Endodermal cell (in vitro differentiated cells): ENCODE measurements at regions not wholly inside any gene's neighbourhood (a gene's known extent, or its start where the extent isn't known, plus 50 kb on each side); places are given as distances from the start of the nearest gene placed in this dataset.

Source experiments
- DNase-seq: peaks from one replicate; pipeline ENCODE4 v3.0.0-alpha.2; 2017
- H3K27ac ChIP-seq: 2 replicates; pipeline ENCODE4 v1.5.1; 2013; ENCODE audit warnings: mild to moderate bottlenecking, low read depth, low read length, moderate library complexity
- H3K27me3 ChIP-seq: 2 replicates; pipeline ENCODE4 v1.6.1; 2013; ENCODE audit warnings: mild to moderate bottlenecking, low read length, moderate library complexity; ENCODE audit not compliant: insufficient read depth, control insufficient read depth, poor library complexity, severe bottlenecking
- H3K36me3 ChIP-seq: 2 replicates; pipeline ENCODE4 v1.7.0; 2013; ENCODE audit warnings: mild to moderate bottlenecking, low read length, moderate library complexity; ENCODE audit not compliant: control insufficient read depth, insufficient read depth
- H3K4me1 ChIP-seq: one replicate; pipeline ENCODE4 v1.7.0; 2013; ENCODE audit warnings: low read length; ENCODE audit not compliant: control insufficient read depth, insufficient read depth
- H3K4me3 ChIP-seq: 2 replicates; pipeline ENCODE4 v1.5.1; 2013; ENCODE audit warnings: mild to moderate bottlenecking, low read length, moderate library complexity
- H3K9ac ChIP-seq: 2 replicates; pipeline ENCODE4 v1.6.1; 2013; ENCODE audit warnings: mild to moderate bottlenecking, low read length, moderate library complexity; ENCODE audit not compliant: poor library complexity, severe bottlenecking; ENCODE audit errors: extremely low read depth
- H3K9me3 ChIP-seq: 2 replicates; pipeline ENCODE4 v1.6.1; 2013; ENCODE audit warnings: mild to moderate bottlenecking, low read length, moderate library complexity; ENCODE audit not compliant: control insufficient read depth
- H3K27ac Mint-ChIP-seq: 2 replicates; pipeline ENCODE4 v1.8.0; 2020; ENCODE audit warnings: mixed read lengths
- H3K27me3 Mint-ChIP-seq: 2 replicates; pipeline ENCODE4 v1.8.0; 2021; ENCODE audit warnings: mild to moderate bottlenecking, mixed read lengths; ENCODE audit not compliant: insufficient read depth
- H3K36me3 Mint-ChIP-seq: 2 replicates; pipeline ENCODE4 v1.8.0; 2020; ENCODE audit warnings: low read depth, mixed read lengths
- H3K4me1 Mint-ChIP-seq: 2 replicates; pipeline ENCODE4 v1.8.0; 2020; ENCODE audit warnings: mixed read lengths
- H3K4me3 Mint-ChIP-seq: 2 replicates; pipeline ENCODE4 v1.8.0; 2020; ENCODE audit warnings: mild to moderate bottlenecking, moderate library complexity, mixed read lengths
- H3K9me3 Mint-ChIP-seq: 2 replicates; pipeline ENCODE4 v1.8.0; 2020; ENCODE audit warnings: mild to moderate bottlenecking, mixed read lengths
- CTCF ChIP-seq: fragments of 200-600 bp; sonication (generic); conservative IDR thresholded peaks from 2 replicates; pipeline ENCODE4 v1.5.0; 2021; ENCODE audit warnings: antibody characterized with exemption, mild to moderate bottlenecking
- WGBS, 2 experiments: methylation state at CpG; one replicate each; pipeline versions ENCODE4 v1.1.5 to v1.1.7; 2013; ENCODE audit warnings: missing lambda C conversion rate in 2 of 2, mixed read lengths in 1 of 2; ENCODE audit not compliant: insufficient coverage in 1 of 2, insufficient read length in 1 of 2; 5-methylcytosine and 5-hydroxymethylcytosine counted together

DNA sequence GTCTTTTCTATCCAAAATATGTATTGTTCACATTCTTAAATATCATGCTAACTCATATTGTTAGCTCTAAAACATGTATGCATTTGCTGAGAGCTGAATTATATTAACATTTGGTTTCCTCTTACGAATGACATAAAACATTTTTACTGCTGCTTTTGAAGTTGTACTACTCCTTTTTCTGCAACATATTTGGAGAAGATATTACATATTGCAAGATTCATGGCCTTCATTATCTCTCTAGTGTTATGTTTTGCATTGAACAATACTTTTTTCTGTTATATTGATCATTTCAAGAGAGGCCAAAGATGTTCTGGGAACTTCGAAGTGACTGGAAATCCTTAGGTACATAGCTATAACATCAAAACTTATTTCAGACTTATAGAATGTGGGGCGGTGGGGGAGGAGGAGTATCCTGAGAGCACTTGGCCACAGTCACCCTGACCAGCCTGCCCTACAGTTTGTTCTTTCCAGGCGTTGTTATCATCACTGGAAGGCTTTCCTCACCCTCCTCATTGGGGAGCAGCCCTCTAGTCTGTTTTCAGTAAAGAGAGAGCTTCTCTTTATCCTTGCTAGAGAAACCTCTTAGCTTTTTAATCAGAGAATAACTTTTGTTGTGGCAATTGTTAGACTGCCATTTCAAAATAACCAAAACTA lies 868.6 kb downstream of the OTOL1 start:
- H3K27ac ChIP-seq = no peak overlapping the region
- no peak overlapping the region for H3K4me3 ChIP-seq
- H3K4me1 Mint-ChIP-seq = no peaks in the 10 kb centered on the region
- 77% methylated on average over 4 of the region's 4 CpGs; no CpG with 5 or more reads in 1 of the 2 experiments for WGBS, 2 experiments
- no peaks in the 10 kb centered on the region for H3K36me3 ChIP-seq
- no peak for TF ChIP-seq CTCF
- no peak for DNase-seq
- H3K27me3 ChIP-seq = peaks cover 8% of the 10 kb centered on the region
- no peak overlapping the region for H3K27ac Mint-ChIP-seq
- H3K27me3 Mint-ChIP-seq = peaks cover 22% of the 10 kb centered on the region
- H3K4me3 Mint-ChIP-seq = no peak overlapping the region
- H3K9ac ChIP-seq = no peak overlapping the region
- no peaks in the 10 kb centered on the region for H3K9me3 Mint-ChIP-seq
- H3K4me1 ChIP-seq = no peaks in the 10 kb centered on the region
- H3K9me3 ChIP-seq = no peaks in the 10 kb centered on the region
- no peaks in the 10 kb centered on the region for H3K36me3 Mint-ChIP-seq

DNA sequence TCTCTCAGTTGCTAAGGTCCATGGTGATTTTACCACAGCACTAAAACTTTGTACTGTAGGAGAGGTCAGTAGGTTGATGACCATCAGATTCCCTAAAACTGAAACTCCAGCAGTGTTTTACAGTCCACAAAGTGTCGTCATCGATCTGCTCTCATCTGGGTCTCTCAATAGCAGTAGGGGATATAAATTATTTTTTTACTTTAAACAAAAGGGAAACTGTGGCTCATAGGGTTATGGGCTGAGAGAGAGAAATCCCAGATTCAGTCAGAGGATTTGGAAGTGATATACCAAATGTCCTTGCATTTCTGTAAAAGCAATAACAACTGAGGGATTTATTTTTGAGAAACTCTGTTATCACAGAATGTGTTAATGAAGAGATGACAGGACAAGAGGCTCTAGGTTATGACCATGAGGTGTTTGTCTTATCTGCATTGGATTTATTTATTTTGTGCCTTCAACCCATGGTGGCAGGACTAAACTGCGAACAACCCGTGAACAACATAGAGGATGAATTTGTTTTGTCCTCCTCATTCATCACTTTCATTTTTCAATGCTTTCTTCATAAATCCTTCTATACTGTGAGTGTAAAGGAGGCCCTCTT lies 869.7 kb downstream of the OTOL1 start:
- H3K4me1 ChIP-seq = no peaks in the 10 kb centered on the region
- Mint-ChIP-seq H3K9me3 (no peaks in the 10 kb centered on the region), H3K4me3 (no peak overlapping the region), H3K27me3 (peaks cover 22% of the 10 kb centered on the region), H3K36me3 (no peaks in the 10 kb centered on the region), H3K4me1 (peaks cover 7% of the 10 kb centered on the region), H3K27ac (no peak overlapping the region)
- H3K4me3 ChIP-seq = no peak overlapping the region
- no peak for DNase-seq
- H3K27ac ChIP-seq = no peak overlapping the region
- peaks cover 8% of the 10 kb centered on the region for H3K27me3 ChIP-seq
- H3K9me3 ChIP-seq = no peaks in the 10 kb centered on the region
- WGBS, 2 experiments = 99 to 100% methylated on average over 1 to 4 of the region's 4 CpGs
- H3K9ac ChIP-seq = no peak overlapping the region
- no peaks in the 10 kb centered on the region for H3K36me3 ChIP-seq
- TF ChIP-seq CTCF = no peak

GRCh38 chr3:162367429-162368260 lies 871.0 kb downstream of the OTOL1 start:
- 54 to 57% methylated on average over 3 of the region's 3 CpGs for WGBS, 2 experiments
- H3K9me3 Mint-ChIP-seq = no peaks in the 10 kb centered on the region
- Histone ChIP-seq H3K9ac (no peak overlapping the region), H3K4me3 (no peak overlapping the region), H3K27ac (no peak overlapping the region), H3K36me3 (no peaks in the 10 kb centered on the region), H3K9me3 (no peaks in the 10 kb centered on the region), H3K4me1 (no peaks in the 10 kb centered on the region), H3K27me3 (peaks cover 8% of the 10 kb centered on the region)
- no peak for TF ChIP-seq CTCF
- H3K36me3 Mint-ChIP-seq = no peaks in the 10 kb centered on the region
- H3K4me3 Mint-ChIP-seq = no peak overlapping the region
- H3K27ac Mint-ChIP-seq = no peak overlapping the region
- DNase-seq = no peak
- H3K4me1 Mint-ChIP-seq = peaks cover 7% of the 10 kb centered on the region
- peaks cover 22% of the 10 kb centered on the region for H3K27me3 Mint-ChIP-seq
